NCI-H1417 (cell line): ENCODE measurements at regions not wholly inside any gene's neighbourhood (a gene's known extent, or its start where the extent isn't known, plus 50 kb on each side); places are given as distances from the start of the nearest gene placed in this dataset.

Experiments
- DNase-seq, 3 experiments: peaks; one replicate each; lab custom pipeline; 2025; lab: John Stamatoyannopoulos, UW

DNA sequence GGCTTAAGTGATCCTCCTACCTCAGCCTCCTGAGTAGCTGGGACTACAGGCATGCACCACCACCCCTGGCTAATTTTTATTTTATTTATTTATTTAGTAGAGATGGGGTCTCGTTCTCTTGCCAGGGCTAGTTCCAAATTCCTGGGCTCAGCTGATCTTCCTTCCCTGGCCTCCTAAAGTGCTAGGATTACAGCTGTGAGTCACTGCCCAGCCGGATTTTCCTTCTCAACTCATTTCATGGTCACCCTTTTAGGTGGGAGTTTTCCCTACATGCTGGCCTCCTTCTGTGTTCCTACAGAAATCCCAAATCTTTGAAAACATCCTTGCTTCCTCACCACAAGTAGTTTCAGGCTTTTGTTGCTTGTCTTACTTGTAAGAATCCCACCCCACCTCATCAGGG is 102.1 kb upstream of the SIAH1 start:
- no peak for DNase-seq

GRCh38 chr16:48481772-48482171 is 96.6 kb upstream of the SIAH1 start:
- DNase-seq = no peak

GRCh38 chr16:48481211-48481610 is 96.0 kb upstream of the SIAH1 start:
- no peak for DNase-seq

- no peak for DNase-seq
Observed at GRCh38 chr16:48479955-48480354, 94.7 kb upstream of the SIAH1 start.

DNA sequence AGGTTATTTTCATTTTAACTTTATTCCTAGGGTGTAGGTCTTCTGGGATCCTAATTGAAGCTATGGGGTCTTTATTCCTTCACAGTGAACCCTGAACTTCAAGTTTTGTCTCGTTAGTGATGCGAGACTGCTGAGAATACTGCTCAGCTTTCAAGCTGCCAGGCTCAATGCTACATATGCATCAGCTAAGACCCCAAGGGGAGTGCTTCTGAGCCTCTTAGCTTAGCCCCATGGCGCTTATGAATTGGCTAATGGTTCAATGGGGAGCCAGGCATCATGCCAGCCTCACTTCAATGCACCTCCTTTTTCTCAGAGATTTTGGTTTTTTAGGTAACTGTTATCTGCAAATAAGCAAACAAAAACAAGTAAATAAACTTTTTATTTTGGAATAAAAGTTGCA is 94.1 kb upstream of the SIAH1 start:
- DNase-seq = no peak

DNA sequence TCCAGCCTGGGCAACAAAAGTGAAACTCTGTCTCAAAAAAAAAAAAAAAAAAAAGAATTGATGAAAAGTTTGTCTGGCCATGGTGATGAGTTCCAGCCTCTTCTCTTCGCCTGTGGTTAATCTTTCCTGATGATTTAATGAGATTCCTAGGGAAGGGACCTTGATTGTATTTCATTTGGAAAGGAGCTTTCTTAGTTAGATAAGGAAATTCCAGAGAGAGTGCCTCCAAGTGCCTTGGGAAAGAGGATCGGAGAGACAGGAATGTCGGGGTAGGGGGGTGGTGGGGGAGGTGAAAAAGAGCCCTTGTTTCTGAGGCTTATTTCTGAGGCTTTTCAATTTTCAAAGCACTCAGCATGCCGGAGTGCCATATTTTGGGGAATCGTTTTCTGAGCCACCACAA is 93.2 kb upstream of the SIAH1 start:
- no peak for DNase-seq

DNA sequence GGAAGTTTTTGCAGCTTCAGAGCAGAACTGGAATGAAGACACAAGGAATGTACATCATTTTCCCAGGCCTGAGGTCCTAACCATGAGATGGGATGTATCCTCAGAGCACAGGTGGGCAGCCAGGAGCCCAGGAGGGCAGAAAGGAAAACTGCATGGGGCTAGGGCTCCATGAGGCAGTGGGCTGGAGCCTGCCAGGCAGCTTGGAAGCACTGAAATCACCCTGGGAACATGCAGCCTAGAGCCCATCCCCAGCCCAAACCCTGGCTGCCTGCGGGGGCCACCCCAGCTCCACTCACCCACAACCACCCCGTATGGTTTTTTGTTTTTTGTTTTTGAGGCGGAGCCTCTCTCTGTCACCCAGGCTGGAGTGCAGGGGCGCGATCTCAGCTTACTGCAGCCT is 86.2 kb upstream of the SIAH1 start:
- DNase-seq = no peak

- no peak for DNase-seq
Observed at GRCh38 chr16:48462106-48462740, 77.0 kb upstream of the SIAH1 start.

DNA sequence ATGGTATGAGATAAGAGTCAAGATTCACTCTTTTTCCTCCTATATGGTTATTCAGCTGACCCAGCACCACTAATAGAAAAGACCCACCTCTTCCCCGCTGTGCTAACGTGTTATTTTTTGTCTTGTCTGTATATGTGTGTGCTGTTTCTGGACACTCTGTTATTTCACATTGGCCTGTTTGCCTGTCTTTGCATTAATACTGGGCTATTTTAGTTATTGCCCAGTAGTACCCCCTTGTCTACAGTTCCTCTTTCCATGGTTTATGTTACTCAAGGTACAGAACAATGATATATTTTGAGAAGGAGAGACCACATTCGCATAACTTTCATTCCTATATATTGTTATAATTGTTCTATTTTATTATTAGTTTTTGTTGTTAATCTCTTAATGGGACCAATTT is 74.0 kb upstream of the SIAH1 start:
- no peak for DNase-seq

GRCh38 chr16:48454051-48454450 is 68.8 kb upstream of the SIAH1 start:
- DNase-seq = no peak

DNA sequence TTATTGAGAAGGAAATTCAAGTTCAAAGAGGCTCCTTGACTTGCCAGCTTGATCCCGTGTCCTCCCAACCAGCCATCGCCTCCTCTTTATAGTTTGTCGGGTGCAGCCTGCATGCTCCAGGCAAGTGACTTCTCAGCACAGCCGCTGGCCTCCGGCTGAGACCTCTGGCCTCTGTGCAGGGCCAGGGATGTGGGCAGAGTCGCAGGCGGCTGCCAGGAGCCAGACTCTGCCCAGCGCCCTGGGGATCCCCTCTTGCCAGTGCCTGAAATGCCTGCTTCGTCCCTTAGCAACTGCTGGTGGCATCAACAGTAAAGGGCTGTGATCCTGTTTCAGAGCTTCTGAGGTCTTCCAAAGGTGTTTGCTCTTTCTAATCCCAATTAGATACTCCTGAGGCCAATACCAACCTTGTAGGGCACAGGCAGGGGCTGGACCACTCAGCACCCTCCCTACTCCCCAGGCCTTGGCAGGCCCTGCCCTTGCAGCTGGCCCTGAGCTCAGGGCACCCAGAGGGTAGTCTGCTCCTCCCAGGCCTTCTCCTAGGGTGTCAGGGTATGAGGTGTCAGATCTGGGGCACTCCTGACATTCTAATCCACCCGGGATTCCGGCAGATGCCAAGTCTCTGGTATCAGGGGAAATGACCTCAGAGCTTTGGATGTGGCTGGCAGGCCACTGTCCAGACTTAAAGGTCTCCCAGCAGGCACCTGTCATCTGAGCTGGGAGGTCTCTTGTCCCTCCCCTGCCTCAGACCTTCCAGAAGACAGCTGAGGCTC is 68.0 kb upstream of the SIAH1 start:
- no peak for DNase-seq

GRCh38 chr16:48451323-48451722 is 66.1 kb upstream of the SIAH1 start:
- no peak for DNase-seq

- no peak for DNase-seq
Observed at GRCh38 chr16:48450367-48450766, 65.2 kb upstream of the SIAH1 start.

- no peak for DNase-seq
Observed at GRCh38 chr16:48448841-48449481, 63.7 kb upstream of the SIAH1 start.

DNA sequence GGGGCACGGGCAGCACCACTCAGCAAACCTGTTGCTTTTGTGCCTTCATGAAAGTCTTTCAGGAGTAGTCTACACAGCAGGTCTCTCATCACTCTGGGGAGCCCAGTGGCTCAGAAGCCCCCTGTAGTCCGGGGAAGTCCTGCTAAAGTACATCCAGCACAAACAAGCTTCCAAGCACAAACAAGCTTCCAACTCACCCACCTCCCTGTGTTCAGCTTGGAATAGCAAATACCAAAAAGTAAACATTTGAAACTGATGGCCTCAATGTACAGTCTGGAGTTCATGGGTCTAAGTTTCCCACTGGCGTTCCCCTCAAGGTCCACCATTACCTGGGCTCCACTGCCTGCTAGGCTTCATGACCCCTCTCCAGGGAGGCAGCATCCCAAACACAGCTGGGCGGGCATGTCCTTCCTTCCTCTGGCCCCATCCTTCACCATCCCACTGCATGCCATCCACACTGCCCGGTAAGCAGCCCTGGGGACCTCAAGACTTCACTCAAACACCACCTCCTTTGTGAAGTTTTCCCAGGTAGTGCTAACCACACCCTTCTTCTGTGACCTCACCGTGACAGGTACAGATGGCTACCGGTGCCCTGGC is 62.8 kb upstream of the SIAH1 start:
- no peak for DNase-seq

DNA sequence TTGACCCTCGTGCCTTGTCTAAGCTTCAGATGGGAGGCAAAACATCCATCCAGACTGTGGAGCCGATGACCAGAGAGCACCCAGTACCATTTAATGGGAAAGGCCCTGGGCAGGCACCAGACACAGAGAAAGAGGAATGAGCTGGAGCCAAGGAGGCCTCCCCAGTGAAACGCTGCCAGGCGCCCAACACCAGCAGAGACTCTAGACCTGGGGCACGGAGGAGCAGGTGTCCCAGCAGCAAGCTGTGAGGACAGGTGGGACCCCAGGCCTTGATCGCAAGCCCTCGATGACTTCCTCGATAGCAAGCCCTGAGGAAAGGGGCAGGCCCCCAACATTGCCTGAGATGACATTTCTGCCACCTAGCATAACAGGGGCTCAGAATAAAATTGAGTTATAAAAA is 62.2 kb upstream of the SIAH1 start:
- no peak for DNase-seq

DNA sequence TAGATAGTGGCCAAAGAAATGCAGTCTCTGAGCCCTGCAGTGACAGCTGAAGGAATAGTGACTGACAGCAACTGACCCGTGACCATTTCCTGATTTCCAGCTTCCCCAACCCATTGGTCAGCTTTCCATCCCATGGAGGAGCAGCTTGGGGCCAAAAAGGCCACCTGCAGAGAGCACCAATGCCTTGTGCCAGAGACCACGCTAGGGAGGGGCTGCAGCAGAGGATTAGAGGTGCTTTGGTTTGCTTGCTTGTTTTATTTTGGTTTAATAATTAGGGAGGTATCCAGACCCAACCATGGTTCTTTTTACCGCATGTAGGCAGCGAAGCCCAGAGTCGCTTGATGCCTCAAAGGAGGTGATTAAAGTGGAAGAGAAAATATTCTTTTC is 61.3 kb upstream of the SIAH1 start:
- DNase-seq = no peak

GRCh38 chr16:48445782-48446533 is 60.7 kb upstream of the SIAH1 start:
- no peak for DNase-seq

GRCh38 chr16:48444574-48444973 is 59.4 kb upstream of the SIAH1 start:
- DNase-seq = no peak

- no peak for DNase-seq
Observed at GRCh38 chr16:48442379-48442778, 57.2 kb upstream of the SIAH1 start.

DNA sequence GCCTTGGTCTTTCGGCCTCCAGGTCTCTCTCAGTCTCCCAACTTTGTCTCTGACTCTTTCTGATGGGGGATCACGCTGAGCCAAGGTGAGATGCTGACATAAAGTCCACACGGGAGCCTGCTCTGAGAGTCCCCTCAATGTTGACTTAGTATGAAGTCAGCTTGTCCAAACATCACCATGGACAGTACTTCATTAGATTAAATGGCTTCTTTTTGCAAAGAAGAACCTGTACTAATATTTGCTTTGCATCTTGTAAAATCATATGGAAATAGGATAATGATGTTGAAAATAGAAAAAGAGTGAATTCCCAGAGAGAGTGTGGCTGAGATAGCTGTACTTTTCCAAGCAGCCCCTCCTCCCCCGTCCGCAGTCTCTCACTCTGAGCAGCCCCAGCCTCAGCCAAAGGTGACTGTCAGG is 56.7 kb upstream of the SIAH1 start:
- peak in 2 of 3 experiments; percentile 3 to 54 for DNase-seq

- DNase-seq = no peak
Observed at GRCh38 chr16:48441106-48441505, 55.9 kb upstream of the SIAH1 start.
